Subcutaneous abdominal adipose tissue (tissue), 5 donors: ENCODE measurements at regions not wholly inside any gene's neighbourhood (a gene's known extent, or its start where the extent isn't known, plus 50 kb on each side); places are given as distances from the start of the nearest gene placed in this dataset.

ENCODE experiments used
- H3K27ac ChIP-seq: one replicate; pipeline ENCODE4 v1.7.0; 2013; ENCODE audit warnings: low read depth, mild to moderate bottlenecking, inconsistent platforms, low read length, moderate library complexity
- H3K27me3 ChIP-seq, 5 donors: one replicate each; pipeline ENCODE4 v1.7.0; 2013; ENCODE audit warnings: low read length in 5 of 5, inconsistent platforms in 1 of 5; ENCODE audit not compliant: control insufficient read depth in 5 of 5, insufficient read depth in 4 of 5
- H3K36me3 ChIP-seq, 5 donors: one replicate each; pipeline ENCODE4 v1.7.0; 2013; ENCODE audit warnings: low read length in 5 of 5; ENCODE audit not compliant: control insufficient read depth in 5 of 5, insufficient read depth in 5 of 5
- H3K4me1 ChIP-seq, 5 donors: one replicate each; pipeline ENCODE4 v1.7.0; 2013; ENCODE audit warnings: low read length in 5 of 5, mild to moderate bottlenecking in 3 of 5, moderate library complexity in 1 of 5; ENCODE audit not compliant: control insufficient read depth in 5 of 5, insufficient read depth in 5 of 5
- H3K4me3 ChIP-seq, 5 donors: one replicate each; pipeline ENCODE4 v1.7.0; 2013; ENCODE audit warnings: low read length in 5 of 5, low read depth in 1 of 5
- H3K9ac ChIP-seq, 5 donors: one replicate each; pipeline ENCODE4 v1.7.0; 2013; ENCODE audit warnings: low read length in 5 of 5, mild to moderate bottlenecking in 4 of 5, moderate library complexity in 3 of 5
- H3K9me3 ChIP-seq, 5 donors: one replicate each; pipeline ENCODE4 v1.7.0; 2013; ENCODE audit warnings: low read length in 5 of 5; ENCODE audit not compliant: control insufficient read depth in 5 of 5
- donor health status: healthy.
- donor health status: healthy.
- donor health status: healthy.
- donor health status: healthy.
- donor health status: healthy.

GRCh38 chr12:126907900-126908764 is 1358.8 kb upstream of the TMEM132C start:
- Histone ChIP-seq H3K36me3 (no peaks in the 10 kb centered on the region), H3K4me3 (no peak overlapping the region), H3K27me3 (peaks cover 0 to 7% (median 0%) of the 10 kb centered on the region in 5 donors), H3K27ac (no peak overlapping the region), H3K9me3 (no peaks in the 10 kb centered on the region), H3K4me1 (no peaks in the 10 kb centered on the region), H3K9ac (no peak overlapping the region)

- Histone ChIP-seq H3K4me3 (no peak overlapping the region), H3K9ac (no peak overlapping the region), H3K4me1 (no peaks in the 10 kb centered on the region), H3K27me3 (peaks cover 0 to 7% (median 0%) of the 10 kb centered on the region in 5 donors), H3K36me3 (no peaks in the 10 kb centered on the region), H3K9me3 (no peaks in the 10 kb centered on the region), H3K27ac (no peak overlapping the region)
Measured at GRCh38 chr12:126908765-126909142, 1358.2 kb upstream of the TMEM132C start.

- H3K36me3 ChIP-seq: no peaks in the 10 kb centered on the region
- H3K27ac ChIP-seq: no peak overlapping the region
- H3K9me3 ChIP-seq: no peaks in the 10 kb centered on the region
- no peaks in the 10 kb centered on the region for H3K4me1 ChIP-seq
- no peak overlapping the region for H3K4me3 ChIP-seq
- no peak overlapping the region for H3K9ac ChIP-seq
- peaks cover 0 to 6% (median 0%) of the 10 kb centered on the region in 5 donors for H3K27me3 ChIP-seq
Measured at GRCh38 chr12:126910570-126910969, 1356.4 kb upstream of the TMEM132C start.

GRCh38 chr12:126912111-126912510 is 1354.9 kb upstream of the TMEM132C start:
- no peak overlapping the region for H3K4me3 ChIP-seq
- H3K9me3 ChIP-seq: no peaks in the 10 kb centered on the region
- H3K27me3 ChIP-seq: no peaks in the 10 kb centered on the region

GRCh38 chr12:126914170-126914793 is 1352.7 kb upstream of the TMEM132C start:
- H3K27ac ChIP-seq: no peak overlapping the region
- no peak overlapping the region for H3K9ac ChIP-seq
- no peaks in the 10 kb centered on the region for H3K4me1 ChIP-seq
- H3K27me3 ChIP-seq: no peaks in the 10 kb centered on the region
- H3K4me3 ChIP-seq: no peak overlapping the region
- H3K36me3 ChIP-seq: no peaks in the 10 kb centered on the region
- peaks cover 0 to 3% (median 0%) of the 10 kb centered on the region in 5 donors for H3K9me3 ChIP-seq

More at GRCh38 chr12:126912111-126912510, 1354.9 kb upstream of the TMEM132C start:
- Histone ChIP-seq H3K36me3 (no peaks in the 10 kb centered on the region), H3K4me1 (no peaks in the 10 kb centered on the region), H3K27ac (no peak overlapping the region), H3K9ac (no peak overlapping the region)

- Histone ChIP-seq H3K9ac (no peak overlapping the region), H3K27me3 (no peaks in the 10 kb centered on the region), H3K4me3 (no peak overlapping the region), H3K4me1 (no peaks in the 10 kb centered on the region), H3K27ac (no peak overlapping the region), H3K36me3 (no peaks in the 10 kb centered on the region), H3K9me3 (peaks cover 0 to 6% (median 0%) of the 10 kb centered on the region in 5 donors)
Measured at GRCh38 chr12:126915309-126915708, 1351.7 kb upstream of the TMEM132C start.

GRCh38 chr12:126926023-126926594 is 1340.9 kb upstream of the TMEM132C start:
- H3K9me3 ChIP-seq: no peaks in the 10 kb centered on the region
- no peak overlapping the region for H3K4me3 ChIP-seq
- no peaks in the 10 kb centered on the region for H3K4me1 ChIP-seq
- no peak overlapping the region for H3K27ac ChIP-seq
- H3K27me3 ChIP-seq: no peaks in the 10 kb centered on the region
- no peaks in the 10 kb centered on the region for H3K36me3 ChIP-seq
- no peak overlapping the region for H3K9ac ChIP-seq

GRCh38 chr12:126930234-126930633 is 1336.7 kb upstream of the TMEM132C start:
- no peak overlapping the region for H3K27ac ChIP-seq
- H3K9ac ChIP-seq: no peak overlapping the region
- no peaks in the 10 kb centered on the region for H3K36me3 ChIP-seq
- no peaks in the 10 kb centered on the region for H3K27me3 ChIP-seq
- no peak overlapping the region for H3K4me3 ChIP-seq
- no peaks in the 10 kb centered on the region for H3K9me3 ChIP-seq
- H3K4me1 ChIP-seq: no peaks in the 10 kb centered on the region

GRCh38 chr12:126932156-126932555 is 1334.8 kb upstream of the TMEM132C start:
- Histone ChIP-seq H3K4me3 (no peak overlapping the region), H3K36me3 (no peaks in the 10 kb centered on the region), H3K4me1 (peaks cover 0 to 5% (median 3%) of the 10 kb centered on the region in 5 donors), H3K27me3 (no peaks in the 10 kb centered on the region), H3K9ac (no peak overlapping the region), H3K27ac (no peak overlapping the region), H3K9me3 (no peaks in the 10 kb centered on the region)

GRCh38 chr12:126935435-126935834 is 1331.5 kb upstream of the TMEM132C start:
- Histone ChIP-seq H3K9ac (no peak overlapping the region), H3K9me3 (no peaks in the 10 kb centered on the region), H3K27me3 (no peaks in the 10 kb centered on the region), H3K4me1 (peaks cover 0 to 5% (median 3%) of the 10 kb centered on the region in 5 donors), H3K36me3 (no peaks in the 10 kb centered on the region), H3K4me3 (no peak overlapping the region), H3K27ac (no peak overlapping the region)
